GM23338 (cell line): ENCODE measurements at regions not wholly inside any gene's neighbourhood (a gene's known extent, or its start where the extent isn't known, plus 50 kb on each side); places are given as distances from the start of the nearest gene placed in this dataset.

ENCODE experiments used
- ATAC-seq: fragments of 200-7000 bp; cut with Tn5 transposase; 3 replicates; pipeline ENCODE4 v1.9.1; 2020
- DNase-seq: peaks from one replicate; pipeline ENCODE4 v3.0.0-alpha.2; 2015; ENCODE audit warnings: low spot score
- H2AFZ ChIP-seq: fragments of 200-600 bp; sonication (generic); 2 replicates; pipeline ENCODE4 v1.8.0; 2016; ENCODE audit warnings: antibody characterized with exemption, mild to moderate bottlenecking, moderate library complexity
- H3F3A ChIP-seq: fragments of 200-600 bp; sonication (generic); replicated peaks from 2 replicates; pipeline ENCODE4 v1.8.0; 2017; ENCODE audit warnings: antibody characterized with exemption, mixed run types, low read depth
- H3K27ac ChIP-seq: fragments of 200-600 bp; sonication (generic); 2 replicates; pipeline ENCODE4 v1.6.1; 2016; ENCODE audit warnings: low read depth
- H3K27me3 ChIP-seq: fragments of 200-600 bp; sonication (generic); 2 replicates; pipeline ENCODE4 v1.8.0; 2016; ENCODE audit warnings: mild to moderate bottlenecking, mixed run types, moderate library complexity; ENCODE audit not compliant: insufficient read depth
- H3K36me3 ChIP-seq: fragments of 200-600 bp; sonication (generic); 2 replicates; pipeline ENCODE4 v1.8.0; 2016; ENCODE audit warnings: mild to moderate bottlenecking; ENCODE audit not compliant: insufficient read depth
- H3K4me1 ChIP-seq: fragments of 200-600 bp; sonication (generic); 2 replicates; pipeline ENCODE4 v1.8.0; 2016; ENCODE audit warnings: mild to moderate bottlenecking, moderate library complexity; ENCODE audit not compliant: insufficient read depth
- H3K4me2 ChIP-seq: fragments of 200-600 bp; sonication (generic); 2 replicates; pipeline ENCODE4 v1.7.1; 2017; ENCODE audit warnings: mixed run types
- H3K4me3 ChIP-seq: fragments of 200-600 bp; sonication (generic); 2 replicates; pipeline ENCODE4 v1.6.1; 2016; ENCODE audit warnings: mixed run types
- H3K79me2 ChIP-seq: fragments of 200-600 bp; sonication (generic); replicated peaks from 2 replicates; pipeline ENCODE4 v1.8.0; 2017; ENCODE audit warnings: mild to moderate bottlenecking; ENCODE audit not compliant: insufficient read depth
- H3K9me2 ChIP-seq: fragments of 200-600 bp; sonication (generic); 2 replicates; pipeline ENCODE4 v1.8.0; 2017; ENCODE audit not compliant: insufficient read depth
- H4K20me1 ChIP-seq: fragments of 200-600 bp; sonication (generic); replicated peaks from 2 replicates; pipeline ENCODE4 v1.8.0; 2017; ENCODE audit warnings: mild to moderate bottlenecking; ENCODE audit not compliant: insufficient read depth
- H3K27ac Mint-ChIP-seq: 2 replicates; pipeline ENCODE4 v1.8.0; 2020; ENCODE audit warnings: inconsistent platforms, mild to moderate bottlenecking, moderate library complexity, mixed read lengths
- H3K27me3 Mint-ChIP-seq: 3 replicates; pipeline ENCODE4 v1.8.0; 2022; ENCODE audit warnings: low read depth, mild to moderate bottlenecking, moderate library complexity, mixed read lengths, inconsistent platforms; ENCODE audit not compliant: insufficient read depth, poor library complexity
- H3K36me3 Mint-ChIP-seq: 3 replicates; pipeline ENCODE4 v1.8.0; 2021; ENCODE audit warnings: low read depth, mild to moderate bottlenecking, inconsistent platforms, moderate library complexity, mixed read lengths
- H3K4me1 Mint-ChIP-seq: 3 replicates; pipeline ENCODE4 v1.8.0; 2020; ENCODE audit warnings: mild to moderate bottlenecking, inconsistent platforms, mixed read lengths
- H3K4me3 Mint-ChIP-seq: 3 replicates; pipeline ENCODE4 v1.8.0; 2021; ENCODE audit warnings: moderate library complexity, mild to moderate bottlenecking, inconsistent platforms, mixed read lengths
- H3K9me3 Mint-ChIP-seq: 3 replicates; pipeline ENCODE4 v1.8.0; 2020; ENCODE audit warnings: moderate library complexity, mild to moderate bottlenecking, inconsistent platforms, mixed read lengths
- ETS1 ChIP-seq: IDR thresholded peaks from 2 replicates; pipeline ENCODE4 v1.6.1; 2016; ENCODE audit warnings: antibody characterized with exemption
- EZH2 ChIP-seq: fragments of 200-600 bp; sonication (generic); IDR thresholded peaks from one replicate; pipeline ENCODE4 v1.8.0; 2017; ENCODE audit warnings: antibody characterized with exemption, mild to moderate bottlenecking, low read depth; ENCODE audit not compliant: unreplicated experiment
- EZH2phosphoT487 ChIP-seq: fragments of 200-600 bp; sonication (generic); IDR thresholded peaks from one replicate; pipeline ENCODE4 v1.8.1; 2018; ENCODE audit warnings: antibody characterized with exemption; ENCODE audit not compliant: unreplicated experiment
- JUNB ChIP-seq: IDR thresholded peaks from one replicate; pipeline ENCODE4 v1.6.1; 2016; ENCODE audit warnings: antibody characterized with exemption; ENCODE audit not compliant: unreplicated experiment
- NANOG ChIP-seq: IDR thresholded peaks from 2 replicates; pipeline ENCODE4 v1.6.1; 2016; ENCODE audit warnings: antibody characterized with exemption, borderline replicate concordance
- POLR2AphosphoS5 ChIP-seq: IDR thresholded peaks from 2 replicates; pipeline ENCODE4 v1.6.1; 2016; ENCODE audit warnings: antibody characterized with exemption, low read depth
- REST ChIP-seq: IDR thresholded peaks from one replicate; pipeline ENCODE4 v1.6.1; 2018; ENCODE audit warnings: antibody characterized with exemption; ENCODE audit not compliant: unreplicated experiment
- STAT1 ChIP-seq: IDR thresholded peaks from one replicate; pipeline ENCODE4 v1.6.1; 2016; ENCODE audit warnings: antibody characterized with exemption; ENCODE audit not compliant: unreplicated experiment
- ZNF331 ChIP-seq: fragments of 250-450 bp; sonication (Bioruptor Pico); IDR thresholded peaks from 2 replicates; pipeline ENCODE4 v1.5.0; 2020; ENCODE audit warnings: low read depth, mild to moderate bottlenecking, moderate library complexity

DNA sequence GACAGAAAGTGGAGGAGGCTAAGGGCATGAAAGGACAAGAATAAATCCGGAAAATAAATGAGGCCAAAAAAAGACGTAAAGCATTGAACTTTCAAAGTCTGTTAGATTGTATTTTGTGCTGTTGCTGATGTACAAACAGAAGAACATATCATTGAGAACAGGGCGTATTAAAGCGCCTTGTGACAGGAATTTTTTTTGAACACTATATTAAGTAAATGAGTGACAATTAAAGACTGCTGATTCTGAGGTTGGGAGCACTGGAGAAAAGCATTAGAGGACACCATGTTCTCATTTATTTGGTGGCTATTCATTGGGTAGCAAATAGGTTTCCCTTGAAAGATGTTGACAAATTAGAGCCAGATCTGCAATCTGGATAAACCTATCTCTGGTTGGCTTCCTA, 137.3 kb upstream of the SGCD start (continued):
- TF ChIP-seq REST: no peak

DNA sequence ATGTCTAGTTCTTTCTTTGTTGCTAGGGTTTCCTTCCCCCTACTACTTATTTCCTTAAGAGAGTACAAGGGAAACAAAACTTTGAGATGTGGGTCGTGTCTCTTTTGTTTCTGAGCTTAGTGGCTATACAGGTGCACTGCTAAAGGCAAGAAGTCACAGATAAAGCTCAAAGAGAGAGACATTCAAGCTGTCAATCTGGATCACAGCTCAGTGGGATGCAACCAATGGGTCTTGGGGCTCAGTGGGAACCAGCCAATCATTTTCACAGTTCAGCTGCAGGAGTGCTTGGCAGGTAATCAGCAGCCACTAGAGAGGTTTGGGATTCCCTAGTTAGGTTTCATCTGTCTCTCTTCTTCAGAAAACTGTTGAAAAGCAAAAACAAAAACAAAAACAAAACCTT, 135.4 kb upstream of the SGCD start:
- no peak for TF ChIP-seq ZNF331 (CRISPR knock-in tag)
- no peak for TF ChIP-seq ETS1
- Mint-ChIP-seq H3K9me3 (no peaks in the 10 kb centered on the region), H3K4me3 (no peak overlapping the region), H3K27me3 (no peaks in the 10 kb centered on the region), H3K27ac (no peak overlapping the region), H3K36me3 (no peaks in the 10 kb centered on the region), H3K4me1 (no peaks in the 10 kb centered on the region)
- Histone ChIP-seq H2AFZ (no peak overlapping the region), H3K4me2 (no peak overlapping the region), H3K79me2 (no peaks in the 10 kb centered on the region), H3K4me1 (no peaks in the 10 kb centered on the region), H3K27ac (no peak overlapping the region), H3K4me3 (no peak overlapping the region), H3K36me3 (no peaks in the 10 kb centered on the region), H3K27me3 (no peaks in the 10 kb centered on the region), H3K9me2 (no peaks in the 10 kb centered on the region), H4K20me1 (no peaks in the 10 kb centered on the region), H3F3A (no peaks in the 10 kb centered on the region)
- DNase-seq (peak; percentile 24), ATAC-seq (peak; percentile 73)

- Histone ChIP-seq H3K4me2 (no peak overlapping the region), H3F3A (no peaks in the 10 kb centered on the region), H2AFZ (no peak overlapping the region), H3K36me3 (no peaks in the 10 kb centered on the region), H3K4me1 (no peaks in the 10 kb centered on the region), H4K20me1 (no peaks in the 10 kb centered on the region), H3K9me2 (no peaks in the 10 kb centered on the region), H3K27ac (no peak overlapping the region), H3K4me3 (no peak overlapping the region), H3K27me3 (no peaks in the 10 kb centered on the region), H3K79me2 (no peaks in the 10 kb centered on the region)
- ATAC-seq: no peak
- H3K27me3 Mint-ChIP-seq: no peaks in the 10 kb centered on the region
- H3K4me3 Mint-ChIP-seq: no peak overlapping the region
- peaks cover 8% of the 10 kb centered on the region for H3K4me1 Mint-ChIP-seq
- no peaks in the 10 kb centered on the region for H3K36me3 Mint-ChIP-seq
- H3K9me3 Mint-ChIP-seq: no peaks in the 10 kb centered on the region
- no peak for DNase-seq
- no peak overlapping the region for H3K27ac Mint-ChIP-seq
- no peak for TF ChIP-seq JUNB
- TF ChIP-seq ZNF331 (CRISPR knock-in tag): no peak
- TF ChIP-seq POLR2AphosphoS5: no peak
- no peak for TF ChIP-seq STAT1
- TF ChIP-seq REST: no peak
- TF ChIP-seq NANOG: no peak
- TF ChIP-seq EZH2: no peak
- no peak for TF ChIP-seq EZH2phosphoT487
Observed at GRCh38 chr5:156197042-156197635, 129.8 kb upstream of the SGCD start.
